GM23338 (cell line): ENCODE measurements at regions not wholly inside any gene's neighbourhood (a gene's known extent, or its start where the extent isn't known, plus 50 kb on each side); places are given as distances from the start of the nearest gene placed in this dataset.

ENCODE experiments used
- CTCF ChIP-seq, 2 experiments: fragments of 200-600 bp in 1 of 2; sonication (generic) in 1 of 2; conservative IDR thresholded peaks; 2 replicates each; pipeline versions ENCODE4 v1.5.1 to v1.6.1; 2016 to 2017; ENCODE audit warnings: antibody characterized with exemption in 2 of 2, low read depth in 2 of 2, mild to moderate bottlenecking in 2 of 2, moderate library complexity in 1 of 2
- EZH2 ChIP-seq: fragments of 200-600 bp; sonication (generic); IDR thresholded peaks from one replicate; pipeline ENCODE4 v1.8.0; 2017; ENCODE audit warnings: antibody characterized with exemption, mild to moderate bottlenecking, low read depth; ENCODE audit not compliant: unreplicated experiment
- EZH2phosphoT487 ChIP-seq: fragments of 200-600 bp; sonication (generic); IDR thresholded peaks from one replicate; pipeline ENCODE4 v1.8.1; 2018; ENCODE audit warnings: antibody characterized with exemption; ENCODE audit not compliant: unreplicated experiment
- JUNB ChIP-seq: IDR thresholded peaks from one replicate; pipeline ENCODE4 v1.6.1; 2016; ENCODE audit warnings: antibody characterized with exemption; ENCODE audit not compliant: unreplicated experiment
- ZNF114 ChIP-seq: fragments of 250-450 bp; sonication (Bioruptor Pico); IDR thresholded peaks from 2 replicates; pipeline ENCODE4 v1.5.0; 2020; ENCODE audit warnings: mild to moderate bottlenecking, moderate library complexity
- TF ChIP-seq, protein P1 (sequence below): IDR thresholded peaks from one replicate; pipeline ENCODE4 v1.6.1; 2018; ENCODE audit warnings: antibody characterized with exemption; ENCODE audit not compliant: unreplicated experiment

GRCh38 chr21:37984416-37984815 is 68.2 kb upstream of the KCNJ6 start:
- TF ChIP-seq CTCF (conservative IDR thresholded peaks at IDR 0.05; ENCODE audit: low read depth in 2 of 2) (no peak), EZH2phosphoT487 (no peak), EZH2 (no peak), JUNB (no peak), ZNF114 (CRISPR knock-in tag) (no peak)
- TF ChIP-seq, protein P1, sequence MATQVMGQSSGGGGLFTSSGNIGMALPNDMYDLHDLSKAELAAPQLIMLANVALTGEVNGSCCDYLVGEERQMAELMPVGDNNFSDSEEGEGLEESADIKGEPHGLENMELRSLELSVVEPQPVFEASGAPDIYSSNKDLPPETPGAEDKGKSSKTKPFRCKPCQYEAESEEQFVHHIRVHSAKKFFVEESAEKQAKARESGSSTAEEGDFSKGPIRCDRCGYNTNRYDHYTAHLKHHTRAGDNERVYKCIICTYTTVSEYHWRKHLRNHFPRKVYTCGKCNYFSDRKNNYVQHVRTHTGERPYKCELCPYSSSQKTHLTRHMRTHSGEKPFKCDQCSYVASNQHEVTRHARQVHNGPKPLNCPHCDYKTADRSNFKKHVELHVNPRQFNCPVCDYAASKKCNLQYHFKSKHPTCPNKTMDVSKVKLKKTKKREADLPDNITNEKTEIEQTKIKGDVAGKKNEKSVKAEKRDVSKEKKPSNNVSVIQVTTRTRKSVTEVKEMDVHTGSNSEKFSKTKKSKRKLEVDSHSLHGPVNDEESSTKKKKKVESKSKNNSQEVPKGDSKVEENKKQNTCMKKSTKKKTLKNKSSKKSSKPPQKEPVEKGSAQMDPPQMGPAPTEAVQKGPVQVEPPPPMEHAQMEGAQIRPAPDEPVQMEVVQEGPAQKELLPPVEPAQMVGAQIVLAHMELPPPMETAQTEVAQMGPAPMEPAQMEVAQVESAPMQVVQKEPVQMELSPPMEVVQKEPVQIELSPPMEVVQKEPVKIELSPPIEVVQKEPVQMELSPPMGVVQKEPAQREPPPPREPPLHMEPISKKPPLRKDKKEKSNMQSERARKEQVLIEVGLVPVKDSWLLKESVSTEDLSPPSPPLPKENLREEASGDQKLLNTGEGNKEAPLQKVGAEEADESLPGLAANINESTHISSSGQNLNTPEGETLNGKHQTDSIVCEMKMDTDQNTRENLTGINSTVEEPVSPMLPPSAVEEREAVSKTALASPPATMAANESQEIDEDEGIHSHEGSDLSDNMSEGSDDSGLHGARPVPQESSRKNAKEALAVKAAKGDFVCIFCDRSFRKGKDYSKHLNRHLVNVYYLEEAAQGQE, result no peak
